Common myeloid progenitor, CD34-positive (primary cell): ENCODE measurements at regions not wholly inside any gene's neighbourhood (a gene's known extent, or its start where the extent isn't known, plus 50 kb on each side); places are given as distances from the start of the nearest gene placed in this dataset.
"Not testable (repeated sequence)": the region's sequence is repeated elsewhere in the genome, so short reads cannot be mapped to it uniquely, and the experiment has no call there.

Experiments used
- CTCF ChIA-PET: fragments of 350-600 bp; sonication (Branson Sonifier 250); formaldehyde crosslinking; loops from one replicate; lab custom pipeline; 2021; ENCODE audit warnings: antibody characterized with exemption; lab: Charles Lee
- POLR2A ChIA-PET: fragments of 350-600 bp; sonication (Branson Sonifier 250); formaldehyde crosslinking; loops from one replicate; lab custom pipeline; 2021; ENCODE audit warnings: antibody characterized with exemption; lab: Charles Lee
- DNase-seq, 3 donors: peaks; one replicate each; pipeline versions ENCODE4 v3.0.0 to v3.0.0-alpha.2; 2013
- H3K27ac ChIP-seq, 2 experiments: 1 replicate in 1 of 2; 2 replicates in 1 of 2; pipeline ENCODE4 v1.7.0; 2013; ENCODE audit warnings: inconsistent platforms in 2 of 2, low read length in 2 of 2, mild to moderate bottlenecking in 2 of 2, low read depth in 1 of 2, moderate library complexity in 1 of 2; ENCODE audit not compliant: severe bottlenecking in 2 of 2, insufficient read depth in 1 of 2, poor library complexity in 1 of 2
- H3K27me3 ChIP-seq, 5 experiments: replicated peaks in 2 of 5; 1 replicate in 3 of 5; 2 replicates in 2 of 5; pipeline versions ENCODE4 v1.6.1 to v1.7.0; 2013; ENCODE audit warnings: low read length in 4 of 5, mild to moderate bottlenecking in 2 of 5, moderate library complexity in 2 of 5, inconsistent platforms in 1 of 5; ENCODE audit not compliant: insufficient read depth in 5 of 5, control insufficient read depth in 4 of 5
- H3K36me3 ChIP-seq, 4 experiments: 1 replicate in 2 of 4; 2 replicates in 2 of 4; pipeline versions ENCODE4 v1.6.1 to v1.7.0; 2013; ENCODE audit warnings: low read length in 3 of 4, control low read depth in 1 of 4, mild to moderate bottlenecking in 1 of 4; ENCODE audit not compliant: control insufficient read depth in 4 of 4, insufficient read depth in 4 of 4
- H3K4me1 ChIP-seq, 4 experiments: 1 replicate in 3 of 4; 2 replicates in 1 of 4; pipeline versions ENCODE4 v1.6.1 to v1.7.1; 2013; ENCODE audit warnings: low read length in 3 of 4, mild to moderate bottlenecking in 3 of 4, control low read depth in 1 of 4, inconsistent platforms in 1 of 4, moderate library complexity in 1 of 4; ENCODE audit not compliant: control insufficient read depth in 4 of 4, insufficient read depth in 4 of 4; ENCODE audit errors: control extremely low read depth in 1 of 4
- H3K4me3 ChIP-seq, 7 experiments: 1 replicate in 4 of 7; 2 replicates in 3 of 7; pipeline versions ENCODE4 v1.5.1 to v1.7.0; 2013; ENCODE audit warnings: mild to moderate bottlenecking in 7 of 7, low read length in 6 of 7, moderate library complexity in 6 of 7, inconsistent platforms in 2 of 7, low read depth in 2 of 7, control low read depth in 1 of 7; ENCODE audit not compliant: insufficient read depth in 4 of 7, control insufficient read depth in 1 of 7; ENCODE audit errors: extremely low read depth in 1 of 7
- H3K9me3 ChIP-seq, 5 experiments: 1 replicate in 4 of 5; 2 replicates in 1 of 5; pipeline versions ENCODE4 v1.6.1 to v1.7.1; 2013; ENCODE audit warnings: low read length in 4 of 5, mild to moderate bottlenecking in 2 of 5, inconsistent platforms in 1 of 5, low read depth in 1 of 5, moderate library complexity in 1 of 5; ENCODE audit not compliant: control insufficient read depth in 4 of 5, insufficient read depth in 2 of 5; ENCODE audit errors: control extremely low read depth in 1 of 5
- WGBS: methylation state at CpG from one replicate; pipeline ENCODE4 v1.1.5; 2013; ENCODE audit not compliant: insufficient coverage; 5-methylcytosine and 5-hydroxymethylcytosine counted together

DNA sequence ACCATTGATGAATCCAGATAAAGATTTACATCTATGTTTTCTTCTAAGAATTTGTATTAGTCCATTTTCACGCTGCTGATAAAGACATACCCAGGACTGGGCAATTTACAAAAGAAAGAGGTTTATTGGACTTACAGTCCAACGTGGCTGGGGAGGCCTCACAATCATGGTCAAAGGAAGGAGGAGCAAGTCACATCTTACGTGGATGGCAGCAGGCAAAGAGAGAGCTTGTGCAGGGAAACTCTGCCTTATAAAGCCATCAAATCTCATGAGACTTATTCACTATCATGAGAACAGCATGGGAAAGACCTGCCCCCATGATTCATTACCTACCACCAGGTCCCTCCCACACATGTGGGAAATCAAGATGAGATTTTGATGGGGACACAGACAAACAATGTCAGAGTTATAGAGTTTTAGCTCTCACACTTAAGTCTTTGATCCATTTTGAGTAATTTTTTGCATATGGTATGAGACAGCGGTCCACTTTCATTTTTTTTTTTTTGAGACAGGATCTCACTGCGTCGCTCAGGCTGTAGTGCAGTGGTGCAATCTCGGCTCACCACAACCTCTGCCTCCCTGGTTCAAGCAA lies 53.5 kb upstream of the JADE2 start:
- POLR2A ChIA-PET, DNase-seq, H3K27ac ChIP-seq, H3K36me3 ChIP-seq, H3K9me3 ChIP-seq, H3K27me3 ChIP-seq, H3K4me1 ChIP-seq, H3K4me3 ChIP-seq: not testable (repeated sequence)
- WGBS: 100% methylated on average over 5 of the region's 7 CpGs
- CTCF ChIA-PET: interaction anchor here (1.4 to 1.7 kb wide), 2 partner anchors 15 to 53 kb away, joined by 4 read pairs; no protein-coding TSS in a partner anchor

GRCh38 chr5:134468921-134469400 lies 56.5 kb upstream of the JADE2 start:
- no peak overlapping the region for H3K4me3 ChIP-seq
- CTCF ChIA-PET: interaction anchor here (1.1 kb wide), 1 partner anchor 9 kb away, joined by 4 read pairs; no protein-coding TSS in a partner anchor

DNA sequence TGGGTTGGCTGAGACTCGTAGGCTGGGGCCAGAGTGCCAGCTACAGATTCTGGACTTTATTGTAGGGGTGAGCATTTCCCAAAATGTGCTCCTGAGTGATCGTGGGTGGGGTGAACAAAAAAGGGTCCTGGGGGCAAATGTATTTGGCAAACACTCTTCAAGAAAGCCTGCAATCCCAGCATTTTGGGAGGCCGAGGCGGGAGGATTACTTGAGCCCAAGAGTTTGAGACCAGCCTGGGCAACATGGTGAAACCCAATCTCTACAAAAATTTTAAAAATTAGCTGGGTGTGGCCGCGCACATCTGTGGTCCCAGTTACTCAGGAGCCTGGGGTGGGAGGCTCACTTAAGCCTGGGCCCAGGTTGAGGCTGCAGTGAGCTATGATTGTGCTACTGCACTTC lies 55.5 kb upstream of the CDKN2AIPNL start:
- no peaks in the 10 kb centered on the region for H3K9me3 ChIP-seq
- H3K36me3 ChIP-seq: no peaks in the 10 kb centered on the region
- H3K4me1 ChIP-seq: peaks cover 0 to 48% (median 43%) of the 10 kb centered on the region in 4 experiments
- POLR2A ChIA-PET: no interaction called here
- no peaks in the 10 kb centered on the region for H3K27me3 ChIP-seq
- H3K4me3 ChIP-seq: peak overlapping the region in 2 of 7 experiments; percentile 62 to 78
- 88% methylated on average over 6 of the region's 6 CpGs for WGBS
- DNase-seq: no peak
- CTCF ChIA-PET: interaction anchor here (0.8 to 3.5 kb wide), 11 partner anchors 11 to 59 kb away, joined by 3 to 19 read pairs (median 6); partner anchors contain the start of gene CDKN2AIPNL
- peak overlapping the region in 1 of 2 experiments; percentile 88 for H3K27ac ChIP-seq

More at GRCh38 chr5:134468921-134469400, 56.5 kb upstream of the JADE2 start:
- Histone ChIP-seq H3K27ac (no peak overlapping the region), H3K36me3 (no peaks in the 10 kb centered on the region), H3K9me3 (no peaks in the 10 kb centered on the region), H3K27me3 (no peaks in the 10 kb centered on the region), H3K4me1 (peaks cover 0 to 39% (median 34%) of the 10 kb centered on the region in 4 experiments)
- no peak for DNase-seq
- POLR2A ChIA-PET: no interaction called here
- 100% methylated on average over 1 of the region's 3 CpGs for WGBS

DNA sequence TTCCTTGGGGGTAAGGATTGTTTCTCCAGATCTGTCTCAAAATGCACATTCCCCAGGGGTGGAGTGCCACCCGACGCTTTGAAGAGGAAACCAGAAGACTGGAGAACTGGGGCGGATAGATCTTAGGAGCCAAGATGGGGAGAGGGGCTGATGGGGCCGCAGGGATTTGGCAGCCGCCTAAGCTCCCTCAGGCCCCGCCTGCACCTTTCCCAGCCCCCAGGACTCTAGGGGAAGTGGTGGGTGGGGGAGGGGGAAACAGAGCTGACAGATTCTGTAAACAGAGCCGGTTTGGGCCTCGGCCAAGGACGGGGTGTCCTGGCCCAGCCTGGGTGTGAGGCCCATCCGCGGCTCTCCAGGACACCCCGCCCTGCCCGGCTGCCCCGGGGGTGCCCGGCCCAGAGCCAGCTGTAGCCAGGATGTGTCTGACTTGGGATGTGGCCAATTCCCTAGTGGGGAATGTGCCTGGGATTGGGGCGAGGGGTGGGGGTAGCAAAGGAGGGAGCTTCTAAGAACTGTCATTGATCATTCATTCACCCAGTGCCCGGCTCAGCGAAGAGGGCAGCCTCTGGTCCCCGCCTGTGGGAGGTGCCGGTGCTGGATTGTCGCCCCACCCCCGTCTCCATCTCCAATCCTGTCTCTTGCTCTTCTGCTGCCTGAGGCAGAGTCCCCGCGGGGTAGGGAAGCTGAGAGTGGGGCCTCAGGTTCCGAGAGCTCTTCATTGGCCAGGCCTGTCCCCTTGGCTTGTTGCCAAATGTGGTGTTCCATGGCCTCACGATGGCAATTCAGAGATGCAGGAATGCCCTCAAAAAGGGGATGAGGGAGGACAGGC lies 54.8 kb upstream of the CDKN2AIPNL start:
- no peaks in the 10 kb centered on the region for H3K27me3 ChIP-seq
- peak overlapping the region; percentile 54 to 88 for H3K27ac ChIP-seq
- peak; percentile 53 to 86 (median 85) for DNase-seq
- ChIA-PET POLR2A (interaction anchor here (0.8 to 1.4 kb wide), 5 partner anchors 37 to 78 kb away, joined by 3 to 6 read pairs (median 3); partner anchors contain the start of gene CDKN2AIPNL), CTCF (interaction anchor here (0.9 to 3.5 kb wide), 15 partner anchors 12 to 71 kb away, joined by 3 to 19 read pairs (median 6); partner anchors contain the start of gene CDKN2AIPNL)
- no peaks in the 10 kb centered on the region for H3K36me3 ChIP-seq
- no peaks in the 10 kb centered on the region for H3K9me3 ChIP-seq
- peak overlapping the region; percentile 18 to 78 (median 64) for H3K4me3 ChIP-seq
- WGBS: 2% methylated on average over 18 of the region's 26 CpGs
- H3K4me1 ChIP-seq: peaks cover 0 to 50% (median 43%) of the 10 kb centered on the region in 4 experiments

DNA sequence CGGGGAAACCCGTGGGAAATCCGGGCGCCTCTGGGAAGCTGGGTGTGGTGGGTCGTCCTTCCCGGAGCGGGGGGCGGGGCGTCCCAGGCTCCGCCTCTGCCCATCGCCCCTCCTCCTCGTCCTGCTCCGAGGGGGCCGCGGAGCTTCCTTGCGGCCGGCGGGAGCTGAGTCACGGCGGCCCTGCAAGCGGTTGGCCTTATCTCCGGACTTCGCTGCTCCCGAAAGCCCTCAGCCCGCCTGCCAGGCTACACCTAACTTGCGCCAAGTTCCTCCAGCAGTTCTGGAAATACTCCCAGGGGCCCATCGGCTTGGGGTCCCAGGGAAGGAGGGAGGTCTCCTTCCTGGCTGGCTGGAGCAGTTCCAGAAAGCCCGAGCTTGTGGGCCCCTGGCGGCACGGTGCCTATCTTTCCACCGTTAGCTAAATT lies 54.1 kb upstream of the CDKN2AIPNL start:
- H3K4me1 ChIP-seq: peaks cover 0 to 50% (median 43%) of the 10 kb centered on the region in 4 experiments

DNA sequence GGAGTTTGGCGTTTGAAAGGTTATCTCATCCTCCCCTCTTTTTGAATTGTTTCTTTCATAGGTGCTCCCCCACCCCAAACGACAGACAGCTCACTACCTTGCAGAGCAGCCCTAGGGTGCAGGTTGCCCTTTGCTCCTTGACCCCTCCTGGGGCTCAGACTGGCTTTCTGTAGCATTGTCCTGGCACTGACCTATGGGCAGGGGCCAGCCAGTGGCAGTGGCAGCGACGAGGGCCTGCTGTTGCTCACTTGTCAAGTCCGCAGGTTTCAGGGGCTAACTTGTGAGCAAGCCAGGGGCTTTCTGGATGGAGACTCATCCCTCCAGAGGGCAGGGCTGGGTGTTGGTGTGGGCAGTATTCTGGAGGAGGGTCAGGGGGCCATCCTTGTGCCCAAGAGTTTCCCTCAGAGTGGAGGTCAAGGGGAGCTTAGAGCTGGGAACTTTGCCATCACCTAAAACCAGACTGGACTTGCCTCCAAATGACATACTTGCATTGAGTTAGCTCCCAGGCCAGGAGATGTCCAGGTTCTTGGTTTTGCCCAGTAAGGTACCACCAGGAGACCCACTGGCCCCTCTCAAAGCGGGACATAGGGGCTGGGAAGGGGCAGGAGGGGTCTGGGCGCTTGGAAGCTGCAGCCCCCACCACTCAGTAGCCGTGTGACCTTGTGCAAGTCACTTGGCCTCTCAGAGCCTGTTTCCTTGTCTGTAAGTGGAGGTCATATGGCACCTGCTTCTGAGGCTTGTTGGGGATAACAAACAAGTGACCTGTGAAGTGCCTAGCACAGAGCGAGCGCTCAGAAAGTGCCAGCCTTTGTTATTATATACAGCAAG lies 53.5 kb upstream of the CDKN2AIPNL start:
- DNase-seq: no peak
- Histone ChIP-seq H3K36me3 (no peaks in the 10 kb centered on the region), H3K27me3 (no peaks in the 10 kb centered on the region), H3K4me1 (peaks cover 0 to 50% (median 43%) of the 10 kb centered on the region in 4 experiments), H3K4me3 (peak overlapping the region in 4 of 7 experiments; percentile 12 to 68 (median 63)), H3K9me3 (no peaks in the 10 kb centered on the region), H3K27ac (peak overlapping the region in 1 of 2 experiments; percentile 52)
- ChIA-PET CTCF (interaction anchor here (1.0 to 3.5 kb wide), 11 partner anchors 13 to 122 kb away, joined by 3 to 19 read pairs (median 10); partner anchors contain the start of gene CDKN2AIPNL), POLR2A (interaction anchor here (0.8 to 1.4 kb wide), 3 partner anchors 38 to 62 kb away, joined by 3 to 5 read pairs (median 3); partner anchors contain the start of gene CDKN2AIPNL)
- WGBS: 76% methylated on average over 7 of the region's 10 CpGs

More for the DNA sequence above, 54.1 kb upstream of the CDKN2AIPNL start:
- Histone ChIP-seq H3K4me3 (peak overlapping the region; percentile 18 to 78 (median 64)), H3K9me3 (no peaks in the 10 kb centered on the region), H3K27ac (peak overlapping the region; percentile 54 to 88), H3K36me3 (no peaks in the 10 kb centered on the region), H3K27me3 (no peaks in the 10 kb centered on the region)
- CTCF ChIA-PET: interaction anchor here (1.0 to 3.5 kb wide), 14 partner anchors 13 to 122 kb away, joined by 3 to 19 read pairs (median 6); partner anchors contain the start of gene CDKN2AIPNL
- POLR2A ChIA-PET: interaction anchor here (0.8 to 1.4 kb wide), 5 partner anchors 37 to 78 kb away, joined by 3 to 6 read pairs (median 3); partner anchors contain the start of gene CDKN2AIPNL
- DNase-seq: peak; percentile 84 to 88 (median 86)
- 1% methylated on average over 29 of the region's 31 CpGs for WGBS
